DOHH2 (cell line): ENCODE measurements at regions not wholly inside any gene's neighbourhood (a gene's known extent, or its start where the extent isn't known, plus 50 kb on each side); places are given as distances from the start of the nearest gene placed in this dataset.

ENCODE experiments used
- H3F3A ChIP-seq: fragments of 200-600 bp; sonication (generic), shearing (Covaris generic); 2 replicates; pipeline ENCODE4 v1.6.0; 2016; ENCODE audit warnings: antibody characterized with exemption, mild to moderate bottlenecking; ENCODE audit not compliant: control insufficient read depth, insufficient read depth
- H3K27ac ChIP-seq: fragments of 200-600 bp; sonication (generic); 2 replicates; pipeline ENCODE4 v1.5.1; 2014; ENCODE audit warnings: low read depth, mild to moderate bottlenecking, low read length, moderate library complexity
- H3K27me3 ChIP-seq: fragments of 200-600 bp; sonication (generic); 2 replicates; pipeline ENCODE4 v1.6.1; 2014; ENCODE audit warnings: mild to moderate bottlenecking, low read length, mixed read lengths; ENCODE audit not compliant: control insufficient read depth
- H3K36me3 ChIP-seq: fragments of 200-600 bp; sonication (generic); 2 replicates; pipeline ENCODE4 v1.6.1; 2014; ENCODE audit warnings: mild to moderate bottlenecking, low read length, moderate library complexity, mixed read lengths; ENCODE audit not compliant: control insufficient read depth
- H3K4me1 ChIP-seq: fragments of 200-600 bp; sonication (generic); 2 replicates; pipeline ENCODE4 v1.6.1; 2014; ENCODE audit warnings: mild to moderate bottlenecking, low read length, mixed read lengths; ENCODE audit not compliant: control insufficient read depth
- H3K4me2 ChIP-seq: fragments of 200-600 bp; sonication (generic); 2 replicates; pipeline ENCODE4 v1.6.0; 2014; ENCODE audit warnings: mild to moderate bottlenecking, low read length, moderate library complexity
- H3K4me3 ChIP-seq: fragments of 200-600 bp; sonication (generic); 2 replicates; pipeline ENCODE4 v1.5.1; 2014; ENCODE audit warnings: mild to moderate bottlenecking, low read length, mixed read lengths
- H3K79me2 ChIP-seq: fragments of 200-600 bp; sonication (generic); 2 replicates; pipeline ENCODE4 v1.6.1; 2014; ENCODE audit warnings: mild to moderate bottlenecking, low read length, mixed read lengths; ENCODE audit not compliant: control insufficient read depth
- H3K9me2 ChIP-seq: fragments of 200-600 bp; sonication (generic); replicated peaks from 2 replicates; pipeline ENCODE4 v1.6.1; 2014; ENCODE audit warnings: mild to moderate bottlenecking, low read length, mixed read lengths; ENCODE audit not compliant: control insufficient read depth
- H3K9me3 ChIP-seq: fragments of 200-600 bp; sonication (generic); 2 replicates; pipeline ENCODE4 v1.6.1; 2014; ENCODE audit warnings: antibody characterized with exemption, low read length, mixed read lengths; ENCODE audit not compliant: control insufficient read depth, insufficient read depth
- H4K20me1 ChIP-seq: fragments of 200-600 bp; sonication (generic); 2 replicates; pipeline ENCODE4 v1.6.0; 2014; ENCODE audit warnings: low read depth, mild to moderate bottlenecking, antibody characterized with exemption, low read length, moderate library complexity; ENCODE audit not compliant: control insufficient read depth, insufficient read depth
- EZH2phosphoT487 ChIP-seq: fragments of 200-600 bp; sonication (generic); IDR thresholded peaks from 2 replicates; pipeline ENCODE4 v1.6.1; 2017; ENCODE audit warnings: borderline replicate concordance, mild to moderate bottlenecking, antibody characterized with exemption, low read length, moderate library complexity, mixed read lengths
- TF ChIP-seq, protein P1 (sequence below): fragments of 200-600 bp; sonication (generic); IDR thresholded peaks from one replicate; pipeline ENCODE4 v1.5.1; 2014; ENCODE audit warnings: antibody characterized with exemption, mild to moderate bottlenecking, low read depth, low read length; ENCODE audit not compliant: poor library complexity, severe bottlenecking

DNA sequence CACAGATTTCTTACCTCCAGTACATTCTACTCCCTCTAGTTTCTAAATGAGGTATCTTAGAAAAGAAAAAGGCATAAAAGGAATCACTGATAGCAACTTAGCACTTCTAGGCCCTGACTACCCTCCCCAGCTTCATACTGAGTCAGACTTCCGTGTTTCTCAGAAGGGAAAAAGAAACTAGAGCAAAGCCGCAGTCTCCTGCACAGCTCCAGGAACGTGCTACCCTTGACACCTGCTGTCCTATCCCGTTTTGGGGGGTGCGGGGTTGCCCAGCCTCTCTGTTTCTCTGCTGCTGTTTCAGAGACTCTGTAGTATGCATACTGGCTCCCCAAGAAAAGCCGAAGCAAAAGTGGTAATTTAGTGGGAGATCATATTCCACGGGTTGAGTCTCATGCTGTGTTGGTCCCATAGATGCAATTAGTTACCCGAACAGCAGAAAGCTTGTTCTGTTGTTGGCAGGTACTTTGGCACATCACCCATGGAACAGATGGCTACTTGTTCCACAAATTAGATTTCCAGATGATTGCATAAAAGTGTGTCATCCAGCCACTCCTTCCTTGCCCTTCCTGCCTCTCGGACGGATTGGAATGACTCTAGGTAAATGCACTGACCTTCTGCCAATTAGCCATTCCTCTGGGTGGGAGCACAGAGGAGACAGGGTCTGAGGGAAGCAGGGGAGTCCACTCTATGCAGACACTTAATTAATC lies 438.1 kb downstream of the FUT8 start:
- Histone ChIP-seq H3K9me3 (no peaks in the 10 kb centered on the region), H3K4me2 (no peak overlapping the region), H3K36me3 (no peaks in the 10 kb centered on the region), H3K27me3 (no peaks in the 10 kb centered on the region; the same call in 1 of the 2 replicates), H3K79me2 (no peaks in the 10 kb centered on the region), H3K4me1 (0 out of 2 replicates have a peak, but pooled peaks cover 3% of the 10 kb centered on the region), H4K20me1 (no peaks in the 10 kb centered on the region), H3K9me2 (no peaks in the 10 kb centered on the region), H3K27ac (no peak overlapping the region), H3K4me3 (no peak overlapping the region), H3F3A (no peaks in the 10 kb centered on the region)
- no peak for TF ChIP-seq EZH2phosphoT487
- TF ChIP-seq, protein P1, sequence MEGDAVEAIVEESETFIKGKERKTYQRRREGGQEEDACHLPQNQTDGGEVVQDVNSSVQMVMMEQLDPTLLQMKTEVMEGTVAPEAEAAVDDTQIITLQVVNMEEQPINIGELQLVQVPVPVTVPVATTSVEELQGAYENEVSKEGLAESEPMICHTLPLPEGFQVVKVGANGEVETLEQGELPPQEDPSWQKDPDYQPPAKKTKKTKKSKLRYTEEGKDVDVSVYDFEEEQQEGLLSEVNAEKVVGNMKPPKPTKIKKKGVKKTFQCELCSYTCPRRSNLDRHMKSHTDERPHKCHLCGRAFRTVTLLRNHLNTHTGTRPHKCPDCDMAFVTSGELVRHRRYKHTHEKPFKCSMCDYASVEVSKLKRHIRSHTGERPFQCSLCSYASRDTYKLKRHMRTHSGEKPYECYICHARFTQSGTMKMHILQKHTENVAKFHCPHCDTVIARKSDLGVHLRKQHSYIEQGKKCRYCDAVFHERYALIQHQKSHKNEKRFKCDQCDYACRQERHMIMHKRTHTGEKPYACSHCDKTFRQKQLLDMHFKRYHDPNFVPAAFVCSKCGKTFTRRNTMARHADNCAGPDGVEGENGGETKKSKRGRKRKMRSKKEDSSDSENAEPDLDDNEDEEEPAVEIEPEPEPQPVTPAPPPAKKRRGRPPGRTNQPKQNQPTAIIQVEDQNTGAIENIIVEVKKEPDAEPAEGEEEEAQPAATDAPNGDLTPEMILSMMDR = no peak

DNA sequence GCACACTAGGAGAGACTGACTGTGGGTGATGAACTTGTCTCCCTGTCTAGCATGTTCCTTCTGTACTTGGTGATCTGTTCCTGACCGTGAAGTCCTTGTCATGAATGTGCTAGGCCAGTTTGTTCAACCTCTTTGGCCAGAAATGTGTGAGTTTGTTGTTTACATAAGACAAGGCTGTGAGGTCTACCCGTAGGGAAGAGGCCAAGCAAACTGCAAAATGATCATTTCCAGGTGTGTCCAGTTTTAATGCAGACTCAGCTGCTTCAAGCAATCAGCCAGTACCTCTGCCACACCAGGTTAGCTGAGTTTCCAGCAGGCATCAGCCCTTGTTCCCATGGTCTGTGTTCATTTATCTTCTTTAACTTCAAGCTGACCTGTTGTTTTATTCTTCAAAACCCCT lies 440.2 kb downstream of the FUT8 start:
- Histone ChIP-seq H3K36me3 (no peaks in the 10 kb centered on the region), H3K27ac (no peak overlapping the region), H3F3A (no peaks in the 10 kb centered on the region), H3K9me3 (no peaks in the 10 kb centered on the region), H3K79me2 (no peaks in the 10 kb centered on the region), H3K4me2 (no peak overlapping the region), H4K20me1 (no peaks in the 10 kb centered on the region), H3K4me3 (no peak overlapping the region), H3K4me1 (no peaks in the 10 kb centered on the region), H3K27me3 (no peaks in the 10 kb centered on the region), H3K9me2 (no peaks in the 10 kb centered on the region)
- TF ChIP-seq, protein P1 = no peak
- TF ChIP-seq EZH2phosphoT487 = no peak

DNA sequence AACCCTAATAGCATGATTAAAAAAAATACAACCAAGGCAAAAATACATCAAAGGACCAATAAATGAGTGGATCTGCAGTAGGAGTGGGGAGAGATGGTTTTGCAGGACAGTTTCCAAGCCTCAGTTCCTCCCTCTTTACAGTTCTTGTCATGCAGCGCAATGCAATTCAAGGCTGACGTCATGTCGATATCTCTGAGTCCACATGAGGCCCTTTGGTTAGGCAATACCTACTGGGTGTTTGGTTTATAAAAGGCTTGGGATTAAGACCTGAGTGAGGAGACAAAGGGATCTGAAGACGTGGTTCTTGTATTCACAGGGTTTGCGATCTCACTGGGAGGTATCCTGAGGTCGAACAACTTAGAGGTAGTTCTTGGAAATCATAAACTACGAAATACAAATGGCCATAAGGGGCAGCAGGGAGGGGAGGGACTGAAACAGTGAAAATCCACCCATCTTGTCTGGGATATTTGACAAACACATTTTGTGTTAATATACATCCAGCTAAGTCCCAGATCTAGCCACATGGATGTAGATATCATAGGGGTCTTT lies 441.0 kb downstream of the FUT8 start:
- Histone ChIP-seq H4K20me1 (no peaks in the 10 kb centered on the region), H3F3A (no peaks in the 10 kb centered on the region), H3K27me3 (no peaks in the 10 kb centered on the region), H3K27ac (no peak overlapping the region), H3K36me3 (no peaks in the 10 kb centered on the region), H3K4me1 (no peaks in the 10 kb centered on the region), H3K9me2 (no peaks in the 10 kb centered on the region), H3K9me3 (no peaks in the 10 kb centered on the region), H3K79me2 (no peaks in the 10 kb centered on the region), H3K4me3 (no peak overlapping the region), H3K4me2 (no peak overlapping the region)
- TF ChIP-seq, protein P1 = no peak
- TF ChIP-seq EZH2phosphoT487 = no peak
